HG02973 (cell line): ENCODE measurements at regions not wholly inside any gene's neighbourhood (a gene's known extent, or its start where the extent isn't known, plus 50 kb on each side); places are given as distances from the start of the nearest gene placed in this dataset.

Experiments
- ATAC-seq: cut with Tn5 transposase; IDR thresholded peaks from one replicate; pipeline ENCODE4 v1.9.1; 2021; ENCODE audit warnings: moderate library complexity; ENCODE audit not compliant: unreplicated experiment

DNA sequence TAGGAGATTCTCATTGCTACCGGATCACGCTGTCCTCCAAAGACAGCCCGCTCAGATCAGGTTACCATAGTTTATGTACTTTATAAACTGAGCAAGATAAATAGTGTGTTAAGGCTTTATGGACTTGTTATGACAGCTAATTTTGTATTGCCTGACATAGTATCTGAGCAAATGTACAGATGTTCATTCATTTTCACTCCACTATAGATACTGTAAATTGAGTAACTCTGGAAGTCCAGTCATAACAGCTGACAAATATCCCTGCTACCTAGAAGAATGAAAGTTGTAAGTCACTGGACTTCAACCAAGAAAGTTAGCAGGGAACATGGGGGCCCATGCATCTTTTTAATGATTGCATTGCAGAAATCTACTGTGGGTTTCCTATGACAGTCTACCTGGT is 292.4 kb upstream of the ADAMTS16 start:
- ATAC-seq: no peak

DNA sequence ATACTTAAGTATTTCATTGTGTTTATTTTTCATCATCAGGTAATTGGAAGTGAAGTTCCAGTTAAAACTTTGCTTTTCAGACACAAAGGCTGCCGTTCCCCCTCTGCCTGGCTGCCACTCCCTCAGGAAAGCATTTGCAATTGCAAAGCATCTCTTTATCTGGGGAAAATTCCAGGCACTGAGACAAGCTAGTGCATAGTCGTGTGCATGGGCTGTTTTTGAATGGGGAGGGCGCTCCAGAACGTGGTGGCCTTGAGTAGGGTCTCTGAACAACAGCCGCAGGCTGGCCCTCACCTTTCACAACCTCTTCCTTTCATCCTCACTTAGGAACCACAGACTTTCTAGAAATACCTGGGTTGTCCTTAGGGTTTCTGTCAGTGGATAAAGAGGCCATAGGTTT is 285.1 kb upstream of the ADAMTS16 start:
- no peak for ATAC-seq

DNA sequence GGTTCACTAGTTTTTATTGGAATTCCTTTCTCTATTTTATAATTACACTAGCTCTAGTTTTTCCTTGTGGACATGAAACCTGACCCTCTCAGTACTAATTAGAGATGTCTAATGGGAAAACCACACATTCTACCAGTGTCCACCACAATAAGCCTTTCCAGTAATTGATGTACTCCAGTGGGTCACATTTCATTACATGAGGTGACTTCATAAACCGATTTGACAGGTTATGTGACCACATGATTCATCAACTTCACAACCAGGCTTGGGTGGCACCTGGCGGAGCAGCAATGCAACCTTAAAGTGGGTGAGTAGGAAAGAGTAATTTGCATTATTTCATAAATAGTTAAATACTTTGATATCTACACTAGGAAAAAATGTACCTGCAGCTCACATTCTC is 284.2 kb upstream of the ADAMTS16 start:
- ATAC-seq: no peak

GRCh38 chr5:4857761-4858160 is 282.4 kb upstream of the ADAMTS16 start:
- no peak for ATAC-seq

DNA sequence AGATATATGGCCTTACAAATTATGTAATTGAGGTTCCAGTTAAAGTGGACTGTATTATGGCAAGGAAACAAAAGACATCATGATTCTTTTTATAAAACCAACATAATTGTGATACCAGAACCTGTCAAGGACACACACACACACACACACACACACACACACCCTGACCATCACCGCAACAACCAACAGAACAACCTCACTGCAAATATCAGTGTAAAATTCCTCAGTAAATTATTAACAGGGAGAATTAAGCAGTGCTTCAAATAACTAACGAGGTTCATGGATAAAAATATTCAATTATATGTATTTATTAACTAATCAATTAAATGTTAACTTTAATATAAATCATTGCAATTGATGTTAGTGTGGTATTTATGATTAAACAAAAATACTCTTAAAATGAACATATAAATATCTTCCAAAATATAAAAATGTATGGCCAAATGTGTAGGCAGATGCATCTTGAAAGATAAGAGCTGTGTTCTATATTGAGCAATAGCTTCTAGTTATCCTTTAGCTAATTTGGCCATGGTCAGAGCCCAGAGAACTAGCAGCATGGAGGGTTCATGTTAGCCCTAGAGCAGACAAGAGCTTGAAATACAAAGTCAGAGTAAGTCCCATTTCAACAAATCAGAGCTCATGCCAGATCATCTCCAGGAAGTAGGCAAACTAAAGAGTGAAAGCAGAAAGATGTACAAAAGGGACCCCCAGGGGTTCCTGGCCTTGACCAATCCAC is 280.5 kb upstream of the ADAMTS16 start:
- ATAC-seq: no peak

DNA sequence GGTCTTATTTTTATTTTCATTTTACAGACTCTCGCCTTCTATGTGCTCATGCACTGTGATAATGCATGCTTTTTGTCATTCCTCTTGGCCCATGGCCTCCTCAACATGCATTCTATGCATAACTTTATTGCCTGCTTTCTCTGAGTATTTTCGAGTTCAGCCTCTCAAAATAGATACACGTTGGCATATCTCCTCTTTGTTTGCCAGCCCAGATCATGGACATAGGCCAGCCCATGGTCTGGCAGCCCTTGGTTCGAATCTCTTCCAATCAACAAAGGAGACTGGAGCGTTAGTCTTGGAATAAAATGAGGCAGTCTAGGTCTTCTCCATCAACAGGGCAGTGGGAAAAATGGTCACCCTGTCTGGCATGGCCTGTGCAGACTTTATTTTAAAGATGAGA is 279.5 kb upstream of the ADAMTS16 start:
- no peak for ATAC-seq

- no peak for ATAC-seq
Observed at GRCh38 chr5:4862500-4862899, 277.6 kb upstream of the ADAMTS16 start.

GRCh38 chr5:4866131-4866659 is 273.9 kb upstream of the ADAMTS16 start:
- ATAC-seq: no peak

GRCh38 chr5:4866817-4867216 is 273.3 kb upstream of the ADAMTS16 start:
- no peak for ATAC-seq

- ATAC-seq: no peak
Observed at GRCh38 chr5:4868140-4868735, 271.9 kb upstream of the ADAMTS16 start.

DNA sequence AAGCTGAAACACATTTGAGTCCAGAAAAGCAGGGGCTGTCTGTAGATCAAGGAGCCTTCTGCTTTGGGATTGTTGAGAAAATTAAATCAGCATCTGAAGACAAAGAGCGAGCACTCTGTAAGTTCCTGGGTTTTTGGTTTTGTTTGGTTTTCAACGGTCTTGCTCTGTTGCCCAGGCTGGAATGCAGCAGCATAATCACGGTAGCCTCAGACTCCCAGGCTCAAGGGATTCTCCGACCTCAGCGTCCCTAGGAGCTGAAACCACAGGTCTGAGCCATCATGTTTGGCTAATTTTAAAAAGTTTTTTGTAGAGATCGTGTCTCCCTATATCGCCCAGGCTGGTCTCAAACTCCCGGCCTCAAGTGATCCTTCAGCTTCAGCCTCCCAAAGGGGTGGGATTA is 266.5 kb upstream of the ADAMTS16 start:
- ATAC-seq: no peak

GRCh38 chr5:4874097-4874496 is 266.0 kb upstream of the ADAMTS16 start:
- no peak for ATAC-seq

- no peak for ATAC-seq
Observed at GRCh38 chr5:4875942-4876341, 264.2 kb upstream of the ADAMTS16 start.

GRCh38 chr5:4876804-4877203 is 263.3 kb upstream of the ADAMTS16 start:
- no peak for ATAC-seq

DNA sequence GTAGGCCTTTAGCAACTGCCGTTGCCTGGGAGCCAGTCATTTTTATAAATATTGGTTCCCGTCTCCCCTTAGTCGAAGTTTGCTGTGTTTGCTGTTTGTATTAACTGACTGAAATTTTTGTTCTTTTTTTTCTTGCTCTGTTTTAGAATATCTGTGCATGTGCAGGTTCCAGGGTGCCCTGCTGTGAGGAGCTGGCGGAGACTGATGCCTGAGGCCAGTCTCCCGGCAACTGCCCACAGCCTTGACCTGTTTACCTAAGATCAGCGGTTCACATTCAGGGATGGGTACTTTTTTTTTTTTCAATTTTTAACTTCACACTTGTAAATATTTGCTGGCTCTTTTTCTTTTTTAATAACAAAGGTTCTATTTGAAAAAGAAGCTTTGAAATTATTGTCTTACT is 262.6 kb upstream of the ADAMTS16 start:
- no peak for ATAC-seq

- ATAC-seq: no peak
Observed at GRCh38 chr5:4879075-4879474, 261.1 kb upstream of the ADAMTS16 start.

DNA sequence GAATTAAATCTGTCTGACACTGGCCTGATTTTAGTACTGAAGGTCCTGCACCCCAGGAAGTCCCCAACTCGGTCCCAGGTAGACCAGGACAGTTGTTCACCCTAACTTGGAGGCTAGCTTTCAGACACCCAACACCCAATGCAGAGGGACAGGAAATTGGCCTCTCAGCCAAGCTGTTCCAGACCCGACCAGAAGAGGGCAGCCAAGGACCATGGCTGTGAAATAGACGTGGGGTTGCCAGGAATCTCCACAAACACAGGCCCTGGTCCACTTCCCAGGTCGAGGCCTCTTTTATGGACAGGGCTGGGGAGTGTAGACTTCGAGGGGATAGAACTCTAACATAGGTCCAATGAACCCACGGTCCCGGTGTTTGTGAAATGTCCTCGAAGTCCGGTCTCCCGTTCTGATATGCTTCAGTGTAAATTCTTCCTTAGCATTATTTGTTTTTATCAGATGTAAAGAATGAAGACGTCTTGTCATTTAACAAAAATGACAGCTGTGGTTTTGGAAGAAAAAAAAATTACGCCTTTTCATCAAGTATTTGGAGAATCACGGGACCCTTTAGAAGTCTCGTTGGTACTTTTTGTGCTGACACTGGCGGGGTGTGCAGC is 260.3 kb upstream of the ADAMTS16 start:
- peak; percentile 79 for ATAC-seq

- no peak for ATAC-seq
Observed at GRCh38 chr5:4880304-4880741, 259.8 kb upstream of the ADAMTS16 start.

DNA sequence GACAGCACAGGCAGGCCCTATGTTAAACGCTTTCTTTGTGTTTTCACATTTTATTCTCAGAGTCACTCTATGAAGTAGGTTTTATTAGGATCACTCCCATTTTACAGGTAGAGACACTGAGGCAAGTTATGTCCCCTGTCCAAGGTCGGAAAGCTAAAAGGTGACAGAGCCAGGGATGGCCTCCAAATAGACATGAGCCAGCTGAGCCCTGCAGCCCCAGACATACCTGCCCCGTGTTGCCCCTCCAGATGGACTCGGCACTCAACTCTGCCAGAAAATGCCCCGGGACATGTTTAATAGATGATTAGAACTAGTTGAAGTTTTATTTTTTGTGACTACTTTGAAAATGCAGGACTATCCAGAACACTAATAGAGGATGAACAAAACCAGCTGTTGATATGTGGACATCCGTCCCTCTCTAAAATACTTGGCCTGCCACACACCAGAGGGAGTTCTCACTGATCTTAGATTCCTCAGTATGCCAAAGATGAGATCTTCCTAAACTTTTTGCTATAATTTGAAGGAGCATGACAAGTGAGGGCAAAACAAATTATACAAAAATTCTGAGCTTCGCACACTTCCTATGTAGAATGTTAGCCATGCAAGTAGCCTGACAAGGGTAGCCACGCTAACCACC is 258.6 kb upstream of the ADAMTS16 start:
- no peak for ATAC-seq

GRCh38 chr5:4882186-4882585 is 257.9 kb upstream of the ADAMTS16 start:
- no peak for ATAC-seq

DNA sequence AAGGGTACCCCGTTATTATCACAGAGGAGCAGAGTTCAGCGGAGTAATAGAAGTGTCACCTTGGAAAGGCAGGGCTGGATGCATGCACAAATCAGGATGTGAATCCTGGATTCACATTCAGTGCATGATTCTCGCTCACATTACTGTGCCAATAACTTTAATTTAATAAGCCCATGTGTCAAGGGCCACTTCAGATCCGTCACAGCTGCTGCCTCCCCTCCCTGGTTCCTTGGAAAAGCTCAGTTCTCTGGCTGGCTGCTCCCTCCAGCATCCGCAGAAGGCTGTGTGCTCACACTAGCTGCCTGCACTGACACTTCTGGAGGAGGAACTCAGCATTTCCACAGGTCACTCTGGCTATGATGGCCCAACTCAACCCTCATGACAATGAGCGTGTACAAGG is 256.8 kb upstream of the ADAMTS16 start:
- ATAC-seq: no peak
